WTC11 (cell line): ENCODE measurements at regions not wholly inside any gene's neighbourhood (a gene's known extent, or its start where the extent isn't known, plus 50 kb on each side); places are given as distances from the start of the nearest gene placed in this dataset.

ENCODE experiments used
- ATAC-seq: fragments of 200-7000 bp; cut with Tn5 transposase; 2 replicates; pipeline ENCODE4 v1.10.0; 2021; ENCODE audit warnings: mild to moderate bottlenecking, moderate library complexity
- CTCF ChIA-PET: fragments of 300-600 bp; sonication (Branson Sonifier 250); formaldehyde crosslinking; loops from one replicate; lab custom pipeline; 2021; ENCODE audit warnings: antibody characterized with exemption; lab: Charles Lee
- POLR2A ChIA-PET: fragments of 350-600 bp; sonication (Branson Sonifier 250); formaldehyde crosslinking; loops from one replicate; lab custom pipeline; 2021; ENCODE audit warnings: antibody characterized with exemption; lab: Charles Lee
- DNase-seq: peaks from one replicate; pipeline ENCODE4 v3.0.0; 2021; ENCODE audit warnings: low spot score
- H3K27ac Mint-ChIP-seq: 2 replicates; pipeline ENCODE4 v1.8.0; 2021; ENCODE audit warnings: mixed read lengths
- H3K27me3 Mint-ChIP-seq: 2 replicates; pipeline ENCODE4 v1.8.0; 2021; ENCODE audit warnings: low read depth, mild to moderate bottlenecking, moderate library complexity, mixed read lengths
- H3K36me3 Mint-ChIP-seq: 2 replicates; pipeline ENCODE4 v1.8.0; 2021; ENCODE audit warnings: mixed read lengths
- H3K4me1 Mint-ChIP-seq: 2 replicates; pipeline ENCODE4 v1.8.0; 2022; ENCODE audit warnings: mixed read lengths
- H3K4me3 Mint-ChIP-seq: 2 replicates; pipeline ENCODE4 v1.8.0; 2021; ENCODE audit warnings: mild to moderate bottlenecking, moderate library complexity, mixed read lengths
- H3K9me3 Mint-ChIP-seq: 2 replicates; pipeline ENCODE4 v1.8.0; 2021; ENCODE audit warnings: mixed read lengths
- FOXK1 ChIP-seq: sonication (generic); formaldehyde crosslinking; IDR thresholded peaks from 2 replicates; pipeline ENCODE4 v1.8.0; 2022; ENCODE audit warnings: mild to moderate bottlenecking, moderate library complexity, missing genetic modification reagents
- FOXP1 ChIP-seq: sonication (generic); formaldehyde crosslinking; IDR thresholded peaks from 2 replicates; pipeline ENCODE4 v1.8.0; 2022; ENCODE audit warnings: missing genetic modification reagents, mild to moderate bottlenecking, moderate library complexity, borderline replicate concordance
- MYBL2 ChIP-seq: sonication (generic); formaldehyde crosslinking; IDR thresholded peaks from 2 replicates; pipeline ENCODE4 v1.8.1; 2023; ENCODE audit warnings: mild to moderate bottlenecking, moderate library complexity, missing genetic modification reagents
- PRRX2 ChIP-seq: fragments of 250-450 bp; sonication (Bioruptor Pico); IDR thresholded peaks from 2 replicates; pipeline ENCODE4 v1.8.0; 2021; ENCODE audit warnings: mild to moderate bottlenecking
- SMAD4 ChIP-seq: sonication (generic); formaldehyde crosslinking; IDR thresholded peaks from 2 replicates; pipeline ENCODE4 v1.8.0; 2022; ENCODE audit warnings: mild to moderate bottlenecking, missing genetic modification reagents
- SOX15 ChIP-seq: fragments of 250-450 bp; sonication (Bioruptor Pico); IDR thresholded peaks from 2 replicates; pipeline ENCODE4 v1.9.0; 2021; ENCODE audit warnings: mild to moderate bottlenecking
- TP53 ChIP-seq: sonication (generic); formaldehyde crosslinking; IDR thresholded peaks from 2 replicates; pipeline ENCODE4 v1.8.1; 2023; ENCODE audit warnings: mild to moderate bottlenecking, missing genetic modification reagents
- ZNF232 ChIP-seq: sonication (generic); formaldehyde crosslinking; IDR thresholded peaks from 2 replicates; pipeline ENCODE4 v1.8.0; 2022; ENCODE audit warnings: mild to moderate bottlenecking, missing genetic modification reagents
- ZNF263 ChIP-seq: sonication (generic); formaldehyde crosslinking; IDR thresholded peaks from 2 replicates; pipeline ENCODE4 v1.8.1; 2022; ENCODE audit warnings: low read depth, mild to moderate bottlenecking, moderate library complexity, missing genetic modification reagents
- ZNF416 ChIP-seq: fragments of 250-450 bp; sonication (Bioruptor Pico); IDR thresholded peaks from 2 replicates; pipeline ENCODE4 v1.9.0; 2021; ENCODE audit warnings: mild to moderate bottlenecking, inconsistent platforms
- ZNF423 ChIP-seq: fragments of 250-450 bp; sonication (Bioruptor Pico); IDR thresholded peaks from 2 replicates; pipeline ENCODE4 v2.1.2; 2022; ENCODE audit warnings: mild to moderate bottlenecking, moderate library complexity
- TF ChIP-seq, protein P1 (sequence below): sonication (generic); formaldehyde crosslinking; IDR thresholded peaks from 2 replicates; pipeline ENCODE4 v1.8.1; 2023; ENCODE audit warnings: mild to moderate bottlenecking, missing genetic modification reagents, moderate library complexity
- TF ChIP-seq, protein P2 (sequence below): sonication (generic); formaldehyde crosslinking; IDR thresholded peaks from 2 replicates; pipeline ENCODE4 v1.8.1; 2022; ENCODE audit warnings: mild to moderate bottlenecking, moderate library complexity, missing genetic modification reagents
- TF ChIP-seq, protein P3 (sequence below): sonication (generic); formaldehyde crosslinking; IDR thresholded peaks from 2 replicates; pipeline ENCODE4 v1.8.0; 2022; ENCODE audit warnings: mild to moderate bottlenecking, missing genetic modification reagents
- TF ChIP-seq, protein P4 (sequence below): sonication (generic); formaldehyde crosslinking; IDR thresholded peaks from 2 replicates; pipeline ENCODE4 v1.8.0; 2022; ENCODE audit warnings: mild to moderate bottlenecking, missing genetic modification reagents
- TF ChIP-seq, protein P5 (sequence below): sonication (generic); formaldehyde crosslinking; conservative IDR thresholded peaks from 2 replicates; pipeline ENCODE4 v1.8.1; 2023; ENCODE audit warnings: mild to moderate bottlenecking, low read depth, missing genetic modification reagents, moderate library complexity
- TF ChIP-seq, protein P6 (sequence below): sonication (generic); formaldehyde crosslinking; IDR thresholded peaks from 2 replicates; pipeline ENCODE4 v1.8.0; 2022; ENCODE audit warnings: mild to moderate bottlenecking, missing genetic modification reagents
- TF ChIP-seq, protein P7 (sequence below): sonication (generic); formaldehyde crosslinking; IDR thresholded peaks from 2 replicates; pipeline ENCODE4 v1.8.1; 2022; ENCODE audit warnings: low read depth, missing genetic modification reagents, borderline replicate concordance

DNA sequence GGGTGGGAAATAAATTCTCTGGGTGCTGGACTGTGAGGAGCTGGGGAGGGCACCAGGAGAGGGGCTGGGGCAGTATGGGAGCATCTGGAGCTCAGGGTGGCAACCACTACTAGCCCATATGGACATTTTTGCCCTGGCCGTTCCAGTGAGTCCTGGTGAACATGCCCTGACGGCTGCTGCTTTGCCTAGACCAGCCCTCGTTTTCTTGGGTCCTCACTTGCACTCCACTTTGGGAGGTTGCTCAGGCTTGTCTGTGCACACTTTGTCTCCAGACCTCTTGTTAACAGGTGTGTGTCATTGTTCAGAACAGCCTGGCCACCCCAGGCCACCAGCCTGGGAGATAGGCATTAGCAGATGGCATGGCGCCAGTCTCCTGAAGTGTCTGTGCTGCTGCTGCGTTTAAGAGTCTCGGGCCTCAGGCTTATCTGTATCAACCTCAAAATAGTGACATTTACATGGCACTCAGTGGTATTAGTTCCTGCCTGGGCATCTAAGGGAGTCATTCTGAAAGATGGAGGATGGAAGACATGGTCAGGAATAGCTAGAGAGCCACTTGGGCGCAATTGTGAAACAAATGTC is 190.5 kb downstream of the PTPRU start (continued):
- no peak for TF ChIP-seq ZNF232 (CRISPR knock-in tag)

DNA sequence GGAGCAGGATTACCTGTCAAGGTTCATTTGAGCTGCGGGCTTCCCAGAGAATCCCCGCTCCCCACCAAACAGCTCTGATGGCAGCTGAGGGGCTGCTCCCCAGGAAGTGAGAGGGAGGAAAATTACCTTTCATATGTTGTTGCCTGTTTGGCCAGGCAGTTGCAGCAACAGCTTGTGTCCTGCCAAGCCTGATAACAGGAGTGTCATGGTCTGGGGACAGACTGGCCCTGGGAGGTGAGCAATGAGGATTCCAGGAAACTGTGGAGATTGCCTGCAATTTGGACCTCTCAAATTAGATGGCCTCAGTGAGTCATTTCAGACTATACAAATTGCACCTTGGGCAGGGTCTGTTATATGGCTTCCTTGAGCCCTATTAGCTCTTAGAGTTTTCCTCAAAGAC is 189.3 kb downstream of the PTPRU start:
- DNase-seq (no peak), ATAC-seq (peak; percentile 60)
- H3K36me3 Mint-ChIP-seq, result peaks cover 3% of the 10 kb centered on the region; the same call in 1 of the 2 replicates
- H3K4me3 Mint-ChIP-seq, result no peak overlapping the region
- H3K27ac Mint-ChIP-seq, result no peak overlapping the region
- H3K4me1 Mint-ChIP-seq, result peaks cover 5% of the 10 kb centered on the region; the same call in 1 of the 2 replicates
- POLR2A ChIA-PET, result no interaction called here
- peaks cover 33% of the 10 kb centered on the region for H3K9me3 Mint-ChIP-seq
- H3K27me3 Mint-ChIP-seq, result no peaks in the 10 kb centered on the region
- TF ChIP-seq ZNF232 (CRISPR knock-in tag) (no peak), SOX15 (CRISPR knock-in tag) (no peak), MYBL2 (no peak), PRRX2 (CRISPR knock-in tag) (no peak), ZNF263 (CRISPR knock-in tag) (no peak), ZNF416 (CRISPR knock-in tag) (no peak), SMAD4 (CRISPR knock-in tag) (no peak)
- TF ChIP-seq, protein P1, sequence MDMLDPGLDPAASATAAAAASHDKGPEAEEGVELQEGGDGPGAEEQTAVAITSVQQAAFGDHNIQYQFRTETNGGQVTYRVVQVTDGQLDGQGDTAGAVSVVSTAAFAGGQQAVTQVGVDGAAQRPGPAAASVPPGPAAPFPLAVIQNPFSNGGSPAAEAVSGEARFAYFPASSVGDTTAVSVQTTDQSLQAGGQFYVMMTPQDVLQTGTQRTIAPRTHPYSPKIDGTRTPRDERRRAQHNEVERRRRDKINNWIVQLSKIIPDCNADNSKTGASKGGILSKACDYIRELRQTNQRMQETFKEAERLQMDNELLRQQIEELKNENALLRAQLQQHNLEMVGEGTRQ (CRISPR knock-in tag), result no peak
- TF ChIP-seq, protein P2, sequence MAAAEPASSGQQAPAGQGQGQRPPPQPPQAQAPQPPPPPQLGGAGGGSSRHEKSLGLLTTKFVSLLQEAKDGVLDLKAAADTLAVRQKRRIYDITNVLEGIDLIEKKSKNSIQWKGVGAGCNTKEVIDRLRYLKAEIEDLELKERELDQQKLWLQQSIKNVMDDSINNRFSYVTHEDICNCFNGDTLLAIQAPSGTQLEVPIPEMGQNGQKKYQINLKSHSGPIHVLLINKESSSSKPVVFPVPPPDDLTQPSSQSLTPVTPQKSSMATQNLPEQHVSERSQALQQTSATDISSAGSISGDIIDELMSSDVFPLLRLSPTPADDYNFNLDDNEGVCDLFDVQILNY (CRISPR knock-in tag), result no peak
- TF ChIP-seq, protein P3, sequence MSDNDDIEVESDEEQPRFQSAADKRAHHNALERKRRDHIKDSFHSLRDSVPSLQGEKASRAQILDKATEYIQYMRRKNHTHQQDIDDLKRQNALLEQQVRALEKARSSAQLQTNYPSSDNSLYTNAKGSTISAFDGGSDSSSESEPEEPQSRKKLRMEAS (CRISPR knock-in tag), result no peak
- TF ChIP-seq, protein P4, sequence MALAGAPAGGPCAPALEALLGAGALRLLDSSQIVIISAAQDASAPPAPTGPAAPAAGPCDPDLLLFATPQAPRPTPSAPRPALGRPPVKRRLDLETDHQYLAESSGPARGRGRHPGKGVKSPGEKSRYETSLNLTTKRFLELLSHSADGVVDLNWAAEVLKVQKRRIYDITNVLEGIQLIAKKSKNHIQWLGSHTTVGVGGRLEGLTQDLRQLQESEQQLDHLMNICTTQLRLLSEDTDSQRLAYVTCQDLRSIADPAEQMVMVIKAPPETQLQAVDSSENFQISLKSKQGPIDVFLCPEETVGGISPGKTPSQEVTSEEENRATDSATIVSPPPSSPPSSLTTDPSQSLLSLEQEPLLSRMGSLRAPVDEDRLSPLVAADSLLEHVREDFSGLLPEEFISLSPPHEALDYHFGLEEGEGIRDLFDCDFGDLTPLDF, result no peak
- TF ChIP-seq, all 79 proteins: peak for 0
- CTCF ChIA-PET, result interaction anchor here (0.7 to 1.4 kb wide), 4 partner anchors 9 to 64 kb away, joined by 3 to 7 read pairs (median 4); no protein-coding TSS in a partner anchor

DNA sequence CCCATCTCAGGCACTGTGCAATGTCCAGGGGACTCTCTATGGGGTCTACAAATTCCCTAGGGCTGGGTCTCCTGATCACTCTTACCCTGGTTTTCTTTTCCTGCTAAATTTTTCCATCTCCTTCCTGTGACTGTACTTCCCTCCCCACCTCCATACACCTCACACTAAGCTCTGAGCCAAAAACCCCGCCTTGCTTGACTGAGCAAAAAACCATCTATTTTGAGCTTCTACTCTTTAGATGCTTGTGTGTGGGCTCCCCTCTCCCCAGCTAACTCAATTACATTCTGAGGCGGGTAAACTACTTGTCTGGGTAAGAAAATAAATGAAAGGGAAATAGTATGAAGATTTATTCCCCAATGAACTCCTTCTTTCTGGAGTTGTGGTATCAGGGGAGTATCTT is 187.9 kb downstream of the PTPRU start:
- Mint-ChIP-seq H3K36me3 (no peaks in the 10 kb centered on the region), H3K9me3 (peaks cover 24% of the 10 kb centered on the region), H3K27ac (no peak overlapping the region), H3K4me3 (no peak overlapping the region), H3K4me1 (peaks cover 5% of the 10 kb centered on the region; the same call in 1 of the 2 replicates), H3K27me3 (no peaks in the 10 kb centered on the region)
- CTCF ChIA-PET, result no interaction called here
- TF ChIP-seq ZNF423 (CRISPR knock-in tag) (no peak), TP53 (CRISPR knock-in tag) (no peak), FOXK1 (CRISPR knock-in tag) (no peak), SMAD4 (CRISPR knock-in tag) (no peak), SOX15 (CRISPR knock-in tag) (no peak), FOXP1 (no peak)
- TF ChIP-seq, protein P5, sequence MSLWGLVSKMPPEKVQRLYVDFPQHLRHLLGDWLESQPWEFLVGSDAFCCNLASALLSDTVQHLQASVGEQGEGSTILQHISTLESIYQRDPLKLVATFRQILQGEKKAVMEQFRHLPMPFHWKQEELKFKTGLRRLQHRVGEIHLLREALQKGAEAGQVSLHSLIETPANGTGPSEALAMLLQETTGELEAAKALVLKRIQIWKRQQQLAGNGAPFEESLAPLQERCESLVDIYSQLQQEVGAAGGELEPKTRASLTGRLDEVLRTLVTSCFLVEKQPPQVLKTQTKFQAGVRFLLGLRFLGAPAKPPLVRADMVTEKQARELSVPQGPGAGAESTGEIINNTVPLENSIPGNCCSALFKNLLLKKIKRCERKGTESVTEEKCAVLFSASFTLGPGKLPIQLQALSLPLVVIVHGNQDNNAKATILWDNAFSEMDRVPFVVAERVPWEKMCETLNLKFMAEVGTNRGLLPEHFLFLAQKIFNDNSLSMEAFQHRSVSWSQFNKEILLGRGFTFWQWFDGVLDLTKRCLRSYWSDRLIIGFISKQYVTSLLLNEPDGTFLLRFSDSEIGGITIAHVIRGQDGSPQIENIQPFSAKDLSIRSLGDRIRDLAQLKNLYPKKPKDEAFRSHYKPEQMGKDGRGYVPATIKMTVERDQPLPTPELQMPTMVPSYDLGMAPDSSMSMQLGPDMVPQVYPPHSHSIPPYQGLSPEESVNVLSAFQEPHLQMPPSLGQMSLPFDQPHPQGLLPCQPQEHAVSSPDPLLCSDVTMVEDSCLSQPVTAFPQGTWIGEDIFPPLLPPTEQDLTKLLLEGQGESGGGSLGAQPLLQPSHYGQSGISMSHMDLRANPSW (CRISPR knock-in tag), result no peak
- TF ChIP-seq, protein P6, sequence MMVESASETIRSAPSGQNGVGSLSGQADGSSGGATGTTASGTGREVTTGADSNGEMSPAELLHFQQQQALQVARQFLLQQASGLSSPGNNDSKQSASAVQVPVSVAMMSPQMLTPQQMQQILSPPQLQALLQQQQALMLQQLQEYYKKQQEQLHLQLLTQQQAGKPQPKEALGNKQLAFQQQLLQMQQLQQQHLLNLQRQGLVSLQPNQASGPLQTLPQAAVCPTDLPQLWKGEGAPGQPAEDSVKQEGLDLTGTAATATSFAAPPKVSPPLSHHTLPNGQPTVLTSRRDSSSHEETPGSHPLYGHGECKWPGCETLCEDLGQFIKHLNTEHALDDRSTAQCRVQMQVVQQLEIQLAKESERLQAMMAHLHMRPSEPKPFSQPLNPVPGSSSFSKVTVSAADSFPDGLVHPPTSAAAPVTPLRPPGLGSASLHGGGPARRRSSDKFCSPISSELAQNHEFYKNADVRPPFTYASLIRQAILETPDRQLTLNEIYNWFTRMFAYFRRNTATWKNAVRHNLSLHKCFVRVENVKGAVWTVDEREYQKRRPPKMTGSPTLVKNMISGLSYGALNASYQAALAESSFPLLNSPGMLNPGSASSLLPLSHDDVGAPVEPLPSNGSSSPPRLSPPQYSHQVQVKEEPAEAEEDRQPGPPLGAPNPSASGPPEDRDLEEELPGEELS, result no peak
- TF ChIP-seq, protein P7, sequence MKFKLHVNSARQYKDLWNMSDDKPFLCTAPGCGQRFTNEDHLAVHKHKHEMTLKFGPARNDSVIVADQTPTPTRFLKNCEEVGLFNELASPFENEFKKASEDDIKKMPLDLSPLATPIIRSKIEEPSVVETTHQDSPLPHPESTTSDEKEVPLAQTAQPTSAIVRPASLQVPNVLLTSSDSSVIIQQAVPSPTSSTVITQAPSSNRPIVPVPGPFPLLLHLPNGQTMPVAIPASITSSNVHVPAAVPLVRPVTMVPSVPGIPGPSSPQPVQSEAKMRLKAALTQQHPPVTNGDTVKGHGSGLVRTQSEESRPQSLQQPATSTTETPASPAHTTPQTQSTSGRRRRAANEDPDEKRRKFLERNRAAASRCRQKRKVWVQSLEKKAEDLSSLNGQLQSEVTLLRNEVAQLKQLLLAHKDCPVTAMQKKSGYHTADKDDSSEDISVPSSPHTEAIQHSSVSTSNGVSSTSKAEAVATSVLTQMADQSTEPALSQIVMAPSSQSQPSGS (CRISPR knock-in tag), result no peak
- TF ChIP-seq, protein P2 (CRISPR knock-in tag), result no peak
- ATAC-seq (no peak), DNase-seq (no peak)
- POLR2A ChIA-PET, result no interaction called here
